HFFc6 (cell line): ENCODE measurements at regions not wholly inside any gene's neighbourhood (a gene's known extent, or its start where the extent isn't known, plus 50 kb on each side); places are given as distances from the start of the nearest gene placed in this dataset.

Experiments
- DNase-seq: peaks from one replicate; pipeline ENCODE4 v3.0.0-alpha.2; 2018
- H3K27ac Mint-ChIP-seq: 2 replicates; pipeline ENCODE4 v1.8.0; 2020; ENCODE audit warnings: mild to moderate bottlenecking, mixed read lengths
- H3K27me3 Mint-ChIP-seq: 2 replicates; pipeline ENCODE4 v1.8.0; 2021; ENCODE audit warnings: mild to moderate bottlenecking, moderate library complexity, mixed read lengths; ENCODE audit not compliant: insufficient read depth
- H3K36me3 Mint-ChIP-seq: 2 replicates; pipeline ENCODE4 v1.8.0; 2021; ENCODE audit warnings: low read depth, mixed read lengths
- H3K4me1 Mint-ChIP-seq: 2 replicates; pipeline ENCODE4 v1.8.0; 2020; ENCODE audit warnings: low read depth, mixed read lengths
- H3K4me3 Mint-ChIP-seq: 2 replicates; pipeline ENCODE4 v1.8.0; 2020; ENCODE audit warnings: mild to moderate bottlenecking, moderate library complexity, mixed read lengths
- H3K9me3 Mint-ChIP-seq: 2 replicates; pipeline ENCODE4 v1.8.0; 2020; ENCODE audit warnings: mild to moderate bottlenecking, mixed read lengths
- TF ChIP-seq, protein P1 (sequence below): fragments of 200-600 bp; sonication (generic); IDR thresholded peaks from 2 replicates; pipeline ENCODE4 v1.5.0; 2021; ENCODE audit warnings: antibody characterized with exemption, mild to moderate bottlenecking

DNA sequence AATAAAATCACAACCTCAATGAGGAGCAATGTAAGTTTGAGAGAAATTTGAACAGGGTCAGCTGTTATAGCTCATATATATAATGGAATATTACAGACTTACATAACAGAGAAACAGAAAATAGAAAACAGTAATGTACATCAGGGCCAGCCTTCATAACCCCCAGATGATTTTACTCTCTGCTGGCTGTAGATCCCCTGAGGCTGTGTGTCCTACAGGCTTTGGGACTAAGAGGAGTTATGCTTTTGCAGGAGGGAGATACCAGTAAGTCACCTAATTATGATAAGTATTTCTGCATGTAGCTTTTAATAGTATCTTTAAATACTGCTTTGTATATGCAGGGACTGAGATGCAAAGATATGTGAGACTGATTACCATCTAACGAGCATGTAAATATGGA is 105.8 kb upstream of the ASCC3 start:
- TF ChIP-seq, protein P1, sequence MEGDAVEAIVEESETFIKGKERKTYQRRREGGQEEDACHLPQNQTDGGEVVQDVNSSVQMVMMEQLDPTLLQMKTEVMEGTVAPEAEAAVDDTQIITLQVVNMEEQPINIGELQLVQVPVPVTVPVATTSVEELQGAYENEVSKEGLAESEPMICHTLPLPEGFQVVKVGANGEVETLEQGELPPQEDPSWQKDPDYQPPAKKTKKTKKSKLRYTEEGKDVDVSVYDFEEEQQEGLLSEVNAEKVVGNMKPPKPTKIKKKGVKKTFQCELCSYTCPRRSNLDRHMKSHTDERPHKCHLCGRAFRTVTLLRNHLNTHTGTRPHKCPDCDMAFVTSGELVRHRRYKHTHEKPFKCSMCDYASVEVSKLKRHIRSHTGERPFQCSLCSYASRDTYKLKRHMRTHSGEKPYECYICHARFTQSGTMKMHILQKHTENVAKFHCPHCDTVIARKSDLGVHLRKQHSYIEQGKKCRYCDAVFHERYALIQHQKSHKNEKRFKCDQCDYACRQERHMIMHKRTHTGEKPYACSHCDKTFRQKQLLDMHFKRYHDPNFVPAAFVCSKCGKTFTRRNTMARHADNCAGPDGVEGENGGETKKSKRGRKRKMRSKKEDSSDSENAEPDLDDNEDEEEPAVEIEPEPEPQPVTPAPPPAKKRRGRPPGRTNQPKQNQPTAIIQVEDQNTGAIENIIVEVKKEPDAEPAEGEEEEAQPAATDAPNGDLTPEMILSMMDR: no peak
- no peaks in the 10 kb centered on the region for H3K36me3 Mint-ChIP-seq
- DNase-seq: no peak
- no peak overlapping the region for H3K4me3 Mint-ChIP-seq
- no peaks in the 10 kb centered on the region for H3K4me1 Mint-ChIP-seq
- H3K9me3 Mint-ChIP-seq: peaks cover 2% of the 10 kb centered on the region; the same call in 1 of the 2 replicates
- no peaks in the 10 kb centered on the region; the same call in 1 of the 2 replicates for H3K27me3 Mint-ChIP-seq
- no peak overlapping the region for H3K27ac Mint-ChIP-seq

DNA sequence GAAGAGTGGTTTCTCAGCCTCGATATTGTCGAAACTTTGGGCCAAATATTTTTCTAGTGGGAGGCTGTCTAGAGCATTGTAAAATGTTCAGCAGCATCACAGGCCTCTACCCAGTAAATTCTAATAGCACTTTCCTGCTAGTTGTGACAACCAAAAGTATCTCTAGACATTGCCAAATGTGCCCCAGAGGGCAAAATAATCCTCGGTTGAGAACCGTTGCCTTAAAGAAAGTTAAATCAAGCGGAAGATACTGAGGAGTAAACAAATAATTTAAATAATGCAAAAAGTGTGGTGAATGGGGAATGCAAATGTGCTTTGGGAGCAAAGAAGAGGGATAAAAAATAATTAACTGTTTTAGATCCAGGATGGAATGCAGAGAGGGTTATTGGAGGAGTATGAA is 106.4 kb upstream of the ASCC3 start:
- no peak overlapping the region for H3K27ac Mint-ChIP-seq

DNA sequence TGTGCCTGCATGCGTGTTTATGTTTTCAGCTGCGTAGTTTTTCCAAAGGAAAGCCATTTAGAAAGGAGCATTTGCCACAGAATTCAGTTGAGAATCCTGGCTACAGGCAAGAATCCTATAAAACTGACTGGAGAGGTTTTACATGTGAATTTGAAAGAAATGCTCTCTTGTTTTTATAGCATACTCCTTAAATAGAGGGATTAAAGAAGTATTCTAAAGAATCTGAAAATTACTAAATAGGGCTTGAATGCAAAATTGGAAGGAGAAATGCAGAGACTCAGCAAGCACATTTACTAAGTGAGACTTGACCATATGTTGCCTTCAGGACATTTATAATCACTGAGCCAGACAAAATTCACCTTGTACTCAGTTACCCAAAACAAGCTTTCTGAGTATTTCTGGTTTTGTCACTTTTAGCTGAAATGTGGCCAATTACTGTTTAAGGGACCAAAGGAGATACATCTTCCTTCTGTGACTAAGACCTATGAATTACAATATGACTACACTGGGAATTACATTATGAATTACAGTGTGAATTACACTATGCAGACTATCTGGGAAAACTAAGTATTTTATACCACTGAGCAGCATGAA is 107.4 kb upstream of the ASCC3 start:
- peaks cover 3% of the 10 kb centered on the region; the same call in 1 of the 2 replicates for H3K9me3 Mint-ChIP-seq
- peaks cover 2% of the 10 kb centered on the region; the same call in 1 of the 2 replicates for H3K27me3 Mint-ChIP-seq
- no peaks in the 10 kb centered on the region for H3K36me3 Mint-ChIP-seq
- no peak for DNase-seq
- no peak overlapping the region for H3K4me3 Mint-ChIP-seq
- TF ChIP-seq, protein P1: no peak
- H3K4me1 Mint-ChIP-seq: no peaks in the 10 kb centered on the region
- H3K27ac Mint-ChIP-seq: no peak overlapping the region

More for the DNA sequence above, 106.4 kb upstream of the ASCC3 start:
- no peaks in the 10 kb centered on the region; the same call in 1 of the 2 replicates for H3K27me3 Mint-ChIP-seq
- TF ChIP-seq, protein P1: no peak
- no peak for DNase-seq
- H3K4me3 Mint-ChIP-seq: no peak overlapping the region
- no peaks in the 10 kb centered on the region for H3K4me1 Mint-ChIP-seq
- peaks cover 3% of the 10 kb centered on the region; the same call in 1 of the 2 replicates for H3K9me3 Mint-ChIP-seq
- no peaks in the 10 kb centered on the region for H3K36me3 Mint-ChIP-seq

DNA sequence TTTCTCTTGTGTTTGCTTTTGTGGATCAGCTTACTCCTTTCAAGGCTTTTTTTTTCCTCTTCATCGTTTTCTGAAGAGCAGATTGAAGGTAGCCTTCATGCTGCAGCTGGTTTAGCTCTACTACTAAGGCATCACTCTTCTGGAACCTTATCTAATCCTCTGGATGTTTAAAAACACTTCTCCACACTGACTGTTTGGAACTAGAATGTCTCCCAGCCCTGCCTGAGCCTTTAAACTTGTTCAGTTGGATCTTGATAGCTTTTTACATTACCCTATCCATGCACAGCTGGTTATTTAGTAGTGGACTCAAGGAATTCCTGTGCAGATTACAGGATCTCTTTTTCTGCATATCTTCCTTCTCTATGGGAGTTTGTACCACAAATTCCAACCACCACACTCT is 108.9 kb upstream of the ASCC3 start:
- Mint-ChIP-seq H3K9me3 (peaks cover 3% of the 10 kb centered on the region; the same call in 1 of the 2 replicates), H3K36me3 (no peaks in the 10 kb centered on the region), H3K4me1 (no peaks in the 10 kb centered on the region), H3K27ac (no peak overlapping the region), H3K27me3 (peaks cover 4% of the 10 kb centered on the region; the same call in 1 of the 2 replicates), H3K4me3 (no peak overlapping the region)
- TF ChIP-seq, protein P1: no peak
- no peak for DNase-seq

DNA sequence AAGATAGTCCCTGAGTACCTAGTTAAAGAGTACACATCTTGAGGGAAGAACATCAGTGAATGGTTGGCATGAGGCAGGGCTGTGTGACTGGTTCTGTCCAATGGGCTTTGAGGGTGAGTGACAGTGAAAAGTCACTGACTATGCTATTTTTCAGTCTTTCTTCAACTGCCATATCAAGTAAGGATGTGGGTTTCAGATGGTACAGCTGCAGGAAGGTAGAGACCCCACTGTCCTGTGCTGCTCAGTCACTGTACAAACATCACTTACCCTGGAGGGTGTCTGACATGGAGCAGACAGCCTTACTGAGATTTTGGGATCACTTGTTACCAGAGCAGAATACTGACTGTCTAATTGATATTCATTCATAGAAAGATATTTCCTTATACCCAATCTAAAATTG is 115.3 kb upstream of the ASCC3 start:
- H3K9me3 Mint-ChIP-seq: peaks cover 3% of the 10 kb centered on the region; the same call in 1 of the 2 replicates
- DNase-seq: no peak
- no peaks in the 10 kb centered on the region for H3K36me3 Mint-ChIP-seq
- H3K4me1 Mint-ChIP-seq: peaks cover 12% of the 10 kb centered on the region
- H3K27ac Mint-ChIP-seq: no peak overlapping the region
- TF ChIP-seq, protein P1: no peak
- no peak overlapping the region for H3K4me3 Mint-ChIP-seq
- H3K27me3 Mint-ChIP-seq: peaks cover 5% of the 10 kb centered on the region; the same call in 1 of the 2 replicates
